ENCODE measurements at regions not wholly inside any gene's neighbourhood (a gene's known extent, or its start where the extent isn't known, plus 50 kb on each side); places are given as distances from the start of the nearest gene placed in this dataset.

- no peak for TF ChIP-seq TAF1 (IDR thresholded peaks at IDR 0.05; ENCODE audit: borderline replicate concordance, insufficient read depth, low read length)
- no peak for TF ChIP-seq POLR2AphosphoS5 (IDR thresholded peaks at IDR 0.05; ENCODE audit: low read depth, low read length)
- TF ChIP-seq REST (IDR thresholded peaks at IDR 0.05; ENCODE audit: insufficient read depth in 1 of 2, low read depth in 2 of 2, low read length in 2 of 2): no peak
- TF ChIP-seq SIN3A (IDR thresholded peaks at IDR 0.05; ENCODE audit: borderline replicate concordance, insufficient read depth, low read length): no peak
Measured at GRCh38 chr2:7672685-7673071, 755.5 kb downstream of the RNF144A start.
